PC-9 (cell line): ENCODE measurements at regions not wholly inside any gene's neighbourhood (a gene's known extent, or its start where the extent isn't known, plus 50 kb on each side); places are given as distances from the start of the nearest gene placed in this dataset.

Experiments
- EZH2 ChIP-seq: fragments of 200-600 bp; sonication (generic); IDR thresholded peaks from 2 replicates; pipeline ENCODE4 v1.8.0; 2017; ENCODE audit warnings: antibody characterized with exemption, low read depth
- TF ChIP-seq, protein P1 (sequence below): fragments of 200-600 bp; sonication (generic); conservative IDR thresholded peaks from 2 replicates; pipeline ENCODE4 v1.6.1; 2017; ENCODE audit warnings: mixed run types, antibody characterized with exemption, mild to moderate bottlenecking, moderate library complexity

GRCh38 chr6:47175656-47176055 lies 133.5 kb upstream of the ADGRF1 start:
- TF ChIP-seq, protein P1, sequence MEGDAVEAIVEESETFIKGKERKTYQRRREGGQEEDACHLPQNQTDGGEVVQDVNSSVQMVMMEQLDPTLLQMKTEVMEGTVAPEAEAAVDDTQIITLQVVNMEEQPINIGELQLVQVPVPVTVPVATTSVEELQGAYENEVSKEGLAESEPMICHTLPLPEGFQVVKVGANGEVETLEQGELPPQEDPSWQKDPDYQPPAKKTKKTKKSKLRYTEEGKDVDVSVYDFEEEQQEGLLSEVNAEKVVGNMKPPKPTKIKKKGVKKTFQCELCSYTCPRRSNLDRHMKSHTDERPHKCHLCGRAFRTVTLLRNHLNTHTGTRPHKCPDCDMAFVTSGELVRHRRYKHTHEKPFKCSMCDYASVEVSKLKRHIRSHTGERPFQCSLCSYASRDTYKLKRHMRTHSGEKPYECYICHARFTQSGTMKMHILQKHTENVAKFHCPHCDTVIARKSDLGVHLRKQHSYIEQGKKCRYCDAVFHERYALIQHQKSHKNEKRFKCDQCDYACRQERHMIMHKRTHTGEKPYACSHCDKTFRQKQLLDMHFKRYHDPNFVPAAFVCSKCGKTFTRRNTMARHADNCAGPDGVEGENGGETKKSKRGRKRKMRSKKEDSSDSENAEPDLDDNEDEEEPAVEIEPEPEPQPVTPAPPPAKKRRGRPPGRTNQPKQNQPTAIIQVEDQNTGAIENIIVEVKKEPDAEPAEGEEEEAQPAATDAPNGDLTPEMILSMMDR: no peak
- TF ChIP-seq EZH2: no peak
